Transverse colon (tissue), 4 donors: ENCODE measurements at regions not wholly inside any gene's neighbourhood (a gene's known extent, or its start where the extent isn't known, plus 50 kb on each side); places are given as distances from the start of the nearest gene placed in this dataset.

Experiments used
- POLR2A ChIP-seq: fragments of 450-650 bp; IDR thresholded peaks from one replicate; pipeline ENCODE4 v1.6.1; 2016; ENCODE audit warnings: antibody characterized with exemption, mild to moderate bottlenecking, moderate library complexity
- POLR2AphosphoS5 ChIP-seq, 3 donors: sonication (generic); formaldehyde crosslinking; IDR thresholded peaks; one replicate each; pipeline ENCODE4 v1.6.1; 2016; ENCODE audit warnings: antibody characterized with exemption in 3 of 3
- TF ChIP-seq, protein P1 (sequence below), 5 experiments: fragments of 200-600 bp in 3 of 5; fragments of 450-650 bp in 2 of 5; sonication (generic) in 3 of 5; IDR thresholded peaks; 1 replicate in 2 of 5; 2 replicates in 3 of 5; pipeline ENCODE4 v1.5.1; 2016 to 2017; ENCODE audit warnings: antibody characterized with exemption in 5 of 5, inconsistent platforms in 3 of 5, mild to moderate bottlenecking in 2 of 5, moderate library complexity in 1 of 5

DNA sequence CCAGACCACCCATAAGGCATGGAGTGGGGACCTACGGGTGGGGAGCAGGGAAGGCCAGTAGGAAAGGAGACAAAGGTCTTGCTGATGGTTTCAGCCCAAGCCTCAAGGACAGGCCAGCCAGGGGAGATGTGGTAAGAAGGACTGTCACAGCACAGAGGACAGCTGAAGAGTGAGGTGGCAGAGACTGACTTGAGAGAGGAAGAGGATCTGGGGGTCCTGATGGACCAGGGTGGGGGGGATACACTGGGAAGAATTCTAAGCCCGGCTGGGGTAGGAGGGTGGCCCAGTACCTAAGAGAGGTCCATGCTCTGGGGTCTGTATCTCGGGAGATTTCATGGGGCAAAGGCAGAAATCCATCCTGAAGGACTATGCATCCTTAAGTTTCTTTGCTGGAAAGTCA is 66.1 kb upstream of the THY1 start:
- TF ChIP-seq, protein P1, sequence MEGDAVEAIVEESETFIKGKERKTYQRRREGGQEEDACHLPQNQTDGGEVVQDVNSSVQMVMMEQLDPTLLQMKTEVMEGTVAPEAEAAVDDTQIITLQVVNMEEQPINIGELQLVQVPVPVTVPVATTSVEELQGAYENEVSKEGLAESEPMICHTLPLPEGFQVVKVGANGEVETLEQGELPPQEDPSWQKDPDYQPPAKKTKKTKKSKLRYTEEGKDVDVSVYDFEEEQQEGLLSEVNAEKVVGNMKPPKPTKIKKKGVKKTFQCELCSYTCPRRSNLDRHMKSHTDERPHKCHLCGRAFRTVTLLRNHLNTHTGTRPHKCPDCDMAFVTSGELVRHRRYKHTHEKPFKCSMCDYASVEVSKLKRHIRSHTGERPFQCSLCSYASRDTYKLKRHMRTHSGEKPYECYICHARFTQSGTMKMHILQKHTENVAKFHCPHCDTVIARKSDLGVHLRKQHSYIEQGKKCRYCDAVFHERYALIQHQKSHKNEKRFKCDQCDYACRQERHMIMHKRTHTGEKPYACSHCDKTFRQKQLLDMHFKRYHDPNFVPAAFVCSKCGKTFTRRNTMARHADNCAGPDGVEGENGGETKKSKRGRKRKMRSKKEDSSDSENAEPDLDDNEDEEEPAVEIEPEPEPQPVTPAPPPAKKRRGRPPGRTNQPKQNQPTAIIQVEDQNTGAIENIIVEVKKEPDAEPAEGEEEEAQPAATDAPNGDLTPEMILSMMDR (IDR thresholded peaks at IDR 0.05): no peak
- TF ChIP-seq POLR2A: no peak
- no peak for TF ChIP-seq POLR2AphosphoS5 (IDR thresholded peaks at IDR 0.05)
